ENCODE measurements at regions not wholly inside any gene's neighbourhood (a gene's known extent, or its start where the extent isn't known, plus 50 kb on each side); places are given as distances from the start of the nearest gene placed in this dataset.

DNA sequence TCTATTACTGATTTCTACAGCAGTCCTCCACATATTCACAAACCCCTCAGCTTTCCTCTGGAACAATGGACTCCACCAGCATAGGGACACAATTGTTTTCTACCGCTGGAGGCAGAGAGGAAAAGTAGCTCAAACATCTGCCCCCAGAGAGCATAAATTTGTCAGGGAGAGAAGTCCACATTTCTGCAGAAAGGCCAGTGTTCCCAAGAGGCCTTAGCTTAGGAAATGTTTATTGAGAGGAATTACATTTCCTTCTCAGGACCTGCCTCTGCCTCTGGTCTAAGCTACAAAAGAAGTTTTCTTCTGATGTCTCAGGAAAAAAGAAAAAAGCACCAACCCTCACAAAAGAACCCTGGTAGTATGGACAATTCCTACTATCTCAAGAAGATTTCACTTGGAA, 217.8 kb upstream of the BMP4 start:
- TF ChIP-seq CEBPB (IDR thresholded peaks at IDR 0.05) (no peak), ZBTB7A (IDR thresholded peaks at IDR 0.05; ENCODE audit: low read depth) (no peak), YY1 (IDR thresholded peaks at IDR 0.05; ENCODE audit: low read depth) (no peak), TEAD4 (IDR thresholded peaks at IDR 0.05) (no peak), FOXM1 (IDR thresholded peaks at IDR 0.05; ENCODE audit: borderline replicate concordance, low read depth) (no peak)

DNA sequence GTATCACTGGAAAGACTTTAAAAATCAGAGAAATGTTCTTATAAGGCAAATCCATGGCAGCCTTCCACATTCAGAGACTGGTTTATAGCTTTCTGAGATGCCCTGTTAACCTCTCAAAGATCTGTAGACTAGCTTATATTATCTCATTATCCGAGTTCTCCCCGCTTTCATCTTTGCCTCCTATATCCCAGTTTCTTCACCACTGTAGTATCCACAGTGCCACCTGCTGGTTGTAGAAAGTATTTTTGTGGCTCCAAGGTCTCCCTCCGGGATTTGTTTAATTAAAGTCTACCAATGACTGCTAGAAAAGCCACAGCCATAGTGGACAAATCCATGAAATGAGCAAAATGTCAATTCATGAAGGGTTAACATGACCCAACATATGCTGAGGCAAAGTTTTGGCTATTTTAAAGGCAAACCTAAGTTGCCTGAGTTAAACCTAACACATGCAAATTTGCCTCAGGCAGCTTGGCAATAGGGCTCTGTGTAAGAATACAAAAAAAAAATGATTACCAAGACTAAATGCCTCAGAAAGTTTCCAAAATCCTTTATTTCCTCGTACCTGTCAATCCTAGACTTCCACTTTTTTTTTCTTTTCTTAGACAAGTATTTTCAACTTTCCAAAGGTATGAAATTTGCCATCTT, 218.8 kb upstream of the BMP4 start:
- TF ChIP-seq EGR1 (IDR thresholded peaks at IDR 0.05) (no peak), TAF1 (IDR thresholded peaks at IDR 0.05; ENCODE audit: low read depth) (no peak), RAD21 (IDR thresholded peaks at IDR 0.05; ENCODE audit: low read depth) (peak; percentile 89)

DNA sequence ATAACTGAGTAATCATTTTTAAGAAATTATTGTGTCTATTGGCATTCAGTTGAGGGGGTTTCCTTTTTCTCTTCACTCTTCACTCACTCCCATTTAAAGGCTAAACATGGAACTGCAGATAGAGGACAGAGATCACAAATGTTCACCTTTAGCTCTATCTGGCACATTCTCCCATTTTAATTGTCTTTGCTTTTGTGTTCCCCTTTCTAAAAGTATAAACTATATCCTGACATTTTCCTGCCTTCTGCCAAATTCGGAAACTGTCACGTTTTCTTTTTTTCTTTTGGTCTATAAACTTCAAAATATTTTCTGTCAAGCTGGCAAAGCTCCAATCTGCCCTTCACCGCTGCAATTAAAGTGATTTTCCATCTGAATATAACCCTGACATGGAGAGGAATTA, 219.8 kb upstream of the CDKN3 start:
- TF ChIP-seq RAD21 (IDR thresholded peaks at IDR 0.05; ENCODE audit: low read depth) = no peak
- TF ChIP-seq TCF12 (IDR thresholded peaks at IDR 0.05; ENCODE audit: low read depth) = no peak
- no peak for TF ChIP-seq NFIC (IDR thresholded peaks at IDR 0.05)
- no peak for TF ChIP-seq TAF1 (IDR thresholded peaks at IDR 0.05; ENCODE audit: low read depth)
- TF ChIP-seq, protein P1, sequence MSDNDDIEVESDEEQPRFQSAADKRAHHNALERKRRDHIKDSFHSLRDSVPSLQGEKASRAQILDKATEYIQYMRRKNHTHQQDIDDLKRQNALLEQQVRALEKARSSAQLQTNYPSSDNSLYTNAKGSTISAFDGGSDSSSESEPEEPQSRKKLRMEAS (IDR thresholded peaks at IDR 0.05) = no peak
- no peak for TF ChIP-seq EP300 (IDR thresholded peaks at IDR 0.05; ENCODE audit: borderline replicate concordance)
- TF ChIP-seq ZBTB7A (IDR thresholded peaks at IDR 0.05; ENCODE audit: low read depth) = no peak
- no peak for TF ChIP-seq TEAD4 (IDR thresholded peaks at IDR 0.05)
- TF ChIP-seq CEBPB (IDR thresholded peaks at IDR 0.05) = no peak
- TF ChIP-seq, protein P2, sequence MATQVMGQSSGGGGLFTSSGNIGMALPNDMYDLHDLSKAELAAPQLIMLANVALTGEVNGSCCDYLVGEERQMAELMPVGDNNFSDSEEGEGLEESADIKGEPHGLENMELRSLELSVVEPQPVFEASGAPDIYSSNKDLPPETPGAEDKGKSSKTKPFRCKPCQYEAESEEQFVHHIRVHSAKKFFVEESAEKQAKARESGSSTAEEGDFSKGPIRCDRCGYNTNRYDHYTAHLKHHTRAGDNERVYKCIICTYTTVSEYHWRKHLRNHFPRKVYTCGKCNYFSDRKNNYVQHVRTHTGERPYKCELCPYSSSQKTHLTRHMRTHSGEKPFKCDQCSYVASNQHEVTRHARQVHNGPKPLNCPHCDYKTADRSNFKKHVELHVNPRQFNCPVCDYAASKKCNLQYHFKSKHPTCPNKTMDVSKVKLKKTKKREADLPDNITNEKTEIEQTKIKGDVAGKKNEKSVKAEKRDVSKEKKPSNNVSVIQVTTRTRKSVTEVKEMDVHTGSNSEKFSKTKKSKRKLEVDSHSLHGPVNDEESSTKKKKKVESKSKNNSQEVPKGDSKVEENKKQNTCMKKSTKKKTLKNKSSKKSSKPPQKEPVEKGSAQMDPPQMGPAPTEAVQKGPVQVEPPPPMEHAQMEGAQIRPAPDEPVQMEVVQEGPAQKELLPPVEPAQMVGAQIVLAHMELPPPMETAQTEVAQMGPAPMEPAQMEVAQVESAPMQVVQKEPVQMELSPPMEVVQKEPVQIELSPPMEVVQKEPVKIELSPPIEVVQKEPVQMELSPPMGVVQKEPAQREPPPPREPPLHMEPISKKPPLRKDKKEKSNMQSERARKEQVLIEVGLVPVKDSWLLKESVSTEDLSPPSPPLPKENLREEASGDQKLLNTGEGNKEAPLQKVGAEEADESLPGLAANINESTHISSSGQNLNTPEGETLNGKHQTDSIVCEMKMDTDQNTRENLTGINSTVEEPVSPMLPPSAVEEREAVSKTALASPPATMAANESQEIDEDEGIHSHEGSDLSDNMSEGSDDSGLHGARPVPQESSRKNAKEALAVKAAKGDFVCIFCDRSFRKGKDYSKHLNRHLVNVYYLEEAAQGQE (IDR thresholded peaks at IDR 0.05; ENCODE audit: low read depth) = no peak
- TF ChIP-seq FOXM1 (IDR thresholded peaks at IDR 0.05; ENCODE audit: borderline replicate concordance, low read depth) = no peak
- TF ChIP-seq YY1 (IDR thresholded peaks at IDR 0.05; ENCODE audit: low read depth) = no peak
- TF ChIP-seq, protein P3, sequence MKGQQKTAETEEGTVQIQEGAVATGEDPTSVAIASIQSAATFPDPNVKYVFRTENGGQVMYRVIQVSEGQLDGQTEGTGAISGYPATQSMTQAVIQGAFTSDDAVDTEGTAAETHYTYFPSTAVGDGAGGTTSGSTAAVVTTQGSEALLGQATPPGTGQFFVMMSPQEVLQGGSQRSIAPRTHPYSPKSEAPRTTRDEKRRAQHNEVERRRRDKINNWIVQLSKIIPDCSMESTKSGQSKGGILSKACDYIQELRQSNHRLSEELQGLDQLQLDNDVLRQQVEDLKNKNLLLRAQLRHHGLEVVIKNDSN (IDR thresholded peaks at IDR 0.05) = no peak
- TF ChIP-seq EGR1 (IDR thresholded peaks at IDR 0.05) = no peak

DNA sequence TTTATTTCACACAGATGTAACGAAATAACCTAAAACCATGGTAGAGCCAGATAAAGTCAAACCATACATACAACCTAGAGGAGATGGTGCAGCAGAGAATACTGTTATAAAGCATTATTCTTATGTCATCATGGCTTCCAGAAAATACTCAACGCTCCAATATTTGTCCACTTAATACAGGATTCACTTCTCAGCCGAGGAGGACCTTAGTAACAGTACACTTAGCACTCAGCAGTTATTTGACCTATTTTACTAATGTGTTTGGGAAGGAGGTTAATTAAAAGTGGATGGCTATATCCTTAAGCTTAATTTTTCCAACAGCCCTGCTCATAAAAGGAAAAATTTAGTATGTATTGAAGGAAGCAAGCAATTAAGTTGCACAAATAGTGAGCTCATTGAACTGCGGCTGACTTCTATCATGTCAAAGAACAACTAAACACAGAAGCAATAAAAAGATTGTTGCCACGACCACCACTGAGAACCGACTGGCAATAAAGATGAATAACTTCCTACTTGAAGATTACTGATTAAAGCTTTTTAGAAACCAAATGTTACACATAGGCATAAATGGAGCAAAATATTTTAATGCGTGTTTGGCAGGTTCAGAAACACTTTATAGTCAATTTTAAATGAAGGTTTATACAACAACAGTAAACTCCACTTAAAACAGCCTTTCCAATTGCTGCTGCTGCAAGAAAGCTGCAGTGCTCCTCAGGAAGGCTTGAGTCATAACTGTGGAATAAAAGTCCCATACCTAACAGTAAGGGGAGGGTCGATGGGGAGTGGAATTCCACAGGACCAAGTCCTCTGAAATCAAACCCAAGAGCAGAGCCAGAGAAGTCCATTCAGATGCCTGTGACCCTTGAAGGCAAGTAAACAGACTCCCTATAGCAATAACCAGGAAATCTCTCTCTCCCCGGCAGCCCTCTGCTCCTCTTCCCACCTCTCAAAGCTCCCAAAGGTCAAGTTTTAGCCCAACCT, 218.9 kb upstream of the CDKN3 start:
- TF ChIP-seq, protein P3 (IDR thresholded peaks at IDR 0.05) = no peak
- no peak for TF ChIP-seq EGR1 (IDR thresholded peaks at IDR 0.05)
- TF ChIP-seq CEBPB (IDR thresholded peaks at IDR 0.05) = no peak

DNA sequence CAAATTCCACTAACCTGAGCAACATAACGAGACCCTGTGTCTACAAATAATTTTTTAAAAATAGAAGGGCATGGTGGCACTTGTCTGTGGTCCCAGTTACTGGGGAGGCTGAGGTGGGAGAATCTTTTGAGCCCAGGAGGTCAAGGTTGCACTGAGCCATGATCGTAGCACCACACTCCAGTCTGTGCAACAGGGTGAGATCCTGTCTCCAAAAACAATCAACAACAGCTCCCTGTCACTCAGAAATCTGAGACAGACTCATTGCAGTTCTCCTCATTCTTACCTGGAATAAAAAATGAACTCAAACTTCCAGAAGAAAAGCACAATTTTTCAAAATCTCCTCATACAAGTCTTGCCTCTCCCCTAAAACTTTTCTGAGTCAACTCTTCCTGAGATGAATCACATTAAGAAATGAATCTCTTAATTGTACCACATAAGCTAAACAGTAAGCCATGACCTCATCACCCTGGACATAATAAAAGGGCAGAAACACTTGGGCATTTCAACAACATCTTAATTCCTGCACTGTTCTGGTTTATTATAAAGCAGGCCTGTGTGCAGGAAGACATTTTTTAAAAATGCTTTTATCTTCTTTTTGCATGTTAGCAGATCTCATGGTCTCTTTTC, 214.3 kb upstream of the CDKN3 start:
- TF ChIP-seq TAF1 (IDR thresholded peaks at IDR 0.05; ENCODE audit: low read depth) = no peak
- TF ChIP-seq, protein P2 (IDR thresholded peaks at IDR 0.05; ENCODE audit: low read depth) = no peak

DNA sequence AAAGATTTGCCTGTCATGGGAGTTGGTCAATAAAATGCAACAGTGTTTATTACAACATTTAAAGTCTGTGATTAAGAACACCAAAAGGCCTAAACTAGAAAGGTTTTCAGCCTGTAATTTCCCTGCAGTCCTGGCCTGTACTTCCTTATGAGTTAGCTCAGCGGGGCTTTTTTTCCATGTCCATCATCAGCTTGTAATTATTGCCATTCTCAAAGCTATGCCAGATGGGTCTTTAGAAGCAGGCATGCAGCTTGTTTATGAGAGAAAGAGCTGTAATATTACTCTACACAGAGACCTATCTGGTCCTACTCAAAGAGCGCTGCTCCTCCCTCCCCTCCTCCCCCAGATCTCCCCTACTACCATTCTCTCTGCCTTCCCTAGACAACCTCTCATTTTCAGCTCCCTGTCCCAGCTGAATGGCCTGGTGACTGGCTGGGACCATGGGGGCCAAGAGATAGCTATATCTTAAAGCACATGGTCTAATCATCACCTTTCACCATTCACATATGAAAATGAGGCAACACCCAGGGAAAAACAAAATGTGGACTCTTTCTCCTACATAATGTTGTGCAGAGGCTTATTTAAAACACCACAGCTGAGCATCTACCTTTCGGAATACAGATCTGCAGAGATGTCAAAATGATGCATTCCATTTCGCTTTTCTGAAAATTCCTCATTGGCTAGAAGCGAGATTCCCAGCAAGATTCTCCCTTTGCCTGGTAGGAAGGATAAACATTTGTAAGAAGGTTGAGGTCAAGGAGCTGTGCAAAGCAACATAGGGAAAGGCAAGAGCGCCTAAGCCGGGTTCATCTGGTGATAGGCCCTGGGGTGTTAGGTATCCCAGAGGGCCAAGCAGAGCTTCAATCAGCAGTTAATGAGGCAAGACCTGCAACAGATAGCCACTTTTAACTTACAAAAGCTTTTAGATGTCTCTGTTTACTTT, 209.7 kb upstream of the CDKN3 start:
- TF ChIP-seq, protein P2 (IDR thresholded peaks at IDR 0.05; ENCODE audit: low read depth) = no peak
- TF ChIP-seq, protein P3 (IDR thresholded peaks at IDR 0.05) = no peak

Measured in Ishikawa (cell line).